ENCODE measurements at regions not wholly inside any gene's neighbourhood (a gene's known extent, or its start where the extent isn't known, plus 50 kb on each side); places are given as distances from the start of the nearest gene placed in this dataset.
"Not testable (repeated sequence)": the region's sequence is repeated elsewhere in the genome, so short reads cannot be mapped to it uniquely, and the experiment has no call there.

- TF ChIP-seq CTCF (IDR thresholded peaks at IDR 0.05; ENCODE audit: low read length); EZH2phosphoT487 (IDR thresholded peaks at IDR 0.05; ENCODE audit: low read length); EZH2 (optimal IDR thresholded peaks at IDR 0.05; ENCODE audit: low read depth, low read length): not testable (repeated sequence)
Observed at GRCh38 chr22:48620460-48620859, 1207.2 kb downstream of the BRD1 start.

Data from MM.1S (cell line).